SH-SY5Y (cell line): ENCODE measurements at regions not wholly inside any gene's neighbourhood (a gene's known extent, or its start where the extent isn't known, plus 50 kb on each side); places are given as distances from the start of the nearest gene placed in this dataset.

Source experiments
- GATA2 ChIP-seq: IDR thresholded peaks from 2 replicates; pipeline ENCODE4 v1.6.1; 2011; ENCODE audit warnings: mild to moderate bottlenecking, low read depth, low read length
- GATA3 ChIP-seq: IDR thresholded peaks from 2 replicates; pipeline ENCODE4 v1.6.1; 2011; ENCODE audit warnings: low read depth, mild to moderate bottlenecking, low read length, moderate library complexity

GRCh38 chr16:86346034-86346433 is 164.3 kb upstream of the FOXF1 start:
- TF ChIP-seq GATA2 = no peak
- no peak for TF ChIP-seq GATA3
